CD4-positive, CD25-positive, alpha-beta regulatory T cell (primary cell): ENCODE measurements at regions not wholly inside any gene's neighbourhood (a gene's known extent, or its start where the extent isn't known, plus 50 kb on each side); places are given as distances from the start of the nearest gene placed in this dataset.

Experiments used
- ATAC-seq, 2 donors: fragments of 150-1000 bp; cut with Tn5 transposase; one replicate each; pipeline ENCODE4 v1.10.0; 2021; ENCODE audit warnings: low read depth in 2 of 2, moderate number of reproducible peaks in 2 of 2, moderate library complexity in 1 of 2
- DNase-seq, 3 donors: peaks; one replicate each; pipeline versions ENCODE4 v3.0.0 to v3.0.0-alpha.2; 2012 to 2022; ENCODE audit warnings: mixed read lengths in 1 of 3
- H3K27ac ChIP-seq: one replicate; pipeline ENCODE4 v1.7.0; 2013; ENCODE audit warnings: mild to moderate bottlenecking, low read length; ENCODE audit not compliant: insufficient read depth, poor library complexity, severe bottlenecking
- H3K27me3 ChIP-seq: one replicate; pipeline ENCODE4 v1.7.0; 2013; ENCODE audit warnings: low read length; ENCODE audit not compliant: control insufficient read depth, insufficient read depth
- H3K36me3 ChIP-seq: one replicate; pipeline ENCODE4 v1.7.0; 2013; ENCODE audit warnings: mild to moderate bottlenecking, low read length, moderate library complexity; ENCODE audit not compliant: control insufficient read depth, insufficient read depth
- H3K4me1 ChIP-seq: 2 replicates; pipeline ENCODE4 v1.7.0; 2013; ENCODE audit warnings: mild to moderate bottlenecking, low read length; ENCODE audit not compliant: insufficient read depth, control insufficient read depth, poor library complexity, severe bottlenecking
- H3K4me3 ChIP-seq: one replicate; pipeline ENCODE4 v1.7.0; 2013; ENCODE audit warnings: low read depth, mild to moderate bottlenecking, low read length, moderate library complexity
- H3K9me3 ChIP-seq, 2 experiments: 1 replicate in 1 of 2; 2 replicates in 1 of 2; pipeline ENCODE4 v1.7.0; 2013; ENCODE audit warnings: low read length in 2 of 2, mild to moderate bottlenecking in 1 of 2, moderate library complexity in 1 of 2; ENCODE audit not compliant: control insufficient read depth in 2 of 2
- H3K27ac Mint-ChIP-seq, 3 donors: one replicate each; pipeline ENCODE4 v1.8.0; 2020 to 2022; ENCODE audit warnings: mild to moderate bottlenecking in 3 of 3, mixed read lengths in 3 of 3, moderate library complexity in 2 of 3
- H3K27me3 Mint-ChIP-seq: one replicate; pipeline ENCODE4 v1.8.0; 2022; ENCODE audit warnings: mild to moderate bottlenecking, mixed read lengths
- H3K36me3 Mint-ChIP-seq: one replicate; pipeline ENCODE4 v1.8.0; 2020; ENCODE audit warnings: mixed read lengths
- H3K4me1 Mint-ChIP-seq, 4 donors: one replicate each; pipeline ENCODE4 v1.8.0; 2020 to 2022; ENCODE audit warnings: mixed read lengths in 4 of 4, mild to moderate bottlenecking in 1 of 4
- H3K4me3 Mint-ChIP-seq, 4 donors: one replicate each; pipeline ENCODE4 v1.8.0; 2020 to 2022; ENCODE audit warnings: mild to moderate bottlenecking in 4 of 4, mixed read lengths in 4 of 4, moderate library complexity in 3 of 4
- H3K9me3 Mint-ChIP-seq, 7 donors: one replicate each; pipeline ENCODE4 v1.8.0; 2020 to 2022; ENCODE audit warnings: mixed read lengths in 7 of 7, mild to moderate bottlenecking in 3 of 7, moderate library complexity in 2 of 7

DNA sequence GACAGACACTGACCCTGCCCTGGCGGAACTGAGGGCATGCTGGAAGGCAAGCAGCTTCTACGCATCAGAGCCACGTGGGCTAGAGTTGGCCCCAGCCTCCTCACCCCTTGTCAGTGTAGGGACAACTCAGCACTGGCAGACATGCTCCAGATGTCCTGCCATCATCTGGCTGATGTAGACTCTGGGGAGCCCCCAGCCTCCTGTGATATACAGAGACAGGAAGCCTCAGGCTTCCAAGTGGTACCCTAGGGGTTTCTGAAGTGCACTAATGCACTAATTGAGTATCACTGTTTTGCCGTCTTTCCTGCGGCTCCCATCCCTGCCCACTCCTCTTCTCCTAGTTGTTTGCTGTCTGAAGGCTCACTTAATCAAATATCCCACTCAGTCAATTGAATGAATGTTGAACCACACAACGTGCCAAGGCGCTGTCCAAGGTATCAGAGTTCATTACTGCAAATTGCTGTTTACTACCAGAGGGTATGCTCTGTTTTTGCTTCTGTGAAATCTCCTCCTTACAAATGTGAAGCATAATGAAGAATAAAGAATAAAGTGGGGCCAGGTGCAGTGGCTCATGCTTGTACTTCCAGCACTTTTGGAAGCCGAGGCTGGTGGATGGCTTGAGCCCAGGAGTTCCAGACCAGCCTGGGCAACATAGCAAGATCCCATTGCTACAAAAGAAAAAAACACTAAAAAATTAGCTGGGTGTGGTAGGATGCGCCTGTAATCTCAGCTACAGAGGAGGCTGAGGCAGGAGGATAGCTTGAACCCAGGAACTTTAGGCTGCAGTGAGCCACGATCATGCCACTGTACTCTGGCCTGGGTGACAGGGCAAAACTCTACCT lies 76.4 kb upstream of the ZBTB18 start:
- Mint-ChIP-seq H3K9me3 (peaks cover 0 to 2% (median 0%) of the 10 kb centered on the region in 7 donors), H3K4me3 (no peak overlapping the region), H3K4me1 (peaks cover 0 to 4% (median 0%) of the 10 kb centered on the region in 4 donors), H3K27ac (no peak overlapping the region), H3K27me3 (peaks cover 11% of the 10 kb centered on the region), H3K36me3 (no peaks in the 10 kb centered on the region)
- H3K27ac ChIP-seq: no peak overlapping the region
- no peak overlapping the region for H3K4me3 ChIP-seq
- H3K36me3 ChIP-seq: no peaks in the 10 kb centered on the region
- peaks cover 2% of the 10 kb centered on the region for H3K27me3 ChIP-seq
- H3K4me1 ChIP-seq: no peaks in the 10 kb centered on the region
- no peak for ATAC-seq
- H3K9me3 ChIP-seq: no peaks in the 10 kb centered on the region
- DNase-seq: no peak

GRCh38 chr1:243973169-243973568 lies 77.9 kb upstream of the ZBTB18 start:
- no peak for ATAC-seq
- Histone ChIP-seq H3K4me3 (no peak overlapping the region), H3K4me1 (no peaks in the 10 kb centered on the region), H3K27me3 (peaks cover 2% of the 10 kb centered on the region), H3K9me3 (no peaks in the 10 kb centered on the region), H3K36me3 (no peaks in the 10 kb centered on the region), H3K27ac (no peak overlapping the region)
- Mint-ChIP-seq H3K27me3 (peaks cover 17% of the 10 kb centered on the region), H3K9me3 (no peaks in the 10 kb centered on the region), H3K36me3 (no peaks in the 10 kb centered on the region), H3K27ac (no peak overlapping the region), H3K4me3 (no peak overlapping the region), H3K4me1 (peaks cover 0 to 4% (median 0%) of the 10 kb centered on the region in 4 donors)
- DNase-seq: no peak

DNA sequence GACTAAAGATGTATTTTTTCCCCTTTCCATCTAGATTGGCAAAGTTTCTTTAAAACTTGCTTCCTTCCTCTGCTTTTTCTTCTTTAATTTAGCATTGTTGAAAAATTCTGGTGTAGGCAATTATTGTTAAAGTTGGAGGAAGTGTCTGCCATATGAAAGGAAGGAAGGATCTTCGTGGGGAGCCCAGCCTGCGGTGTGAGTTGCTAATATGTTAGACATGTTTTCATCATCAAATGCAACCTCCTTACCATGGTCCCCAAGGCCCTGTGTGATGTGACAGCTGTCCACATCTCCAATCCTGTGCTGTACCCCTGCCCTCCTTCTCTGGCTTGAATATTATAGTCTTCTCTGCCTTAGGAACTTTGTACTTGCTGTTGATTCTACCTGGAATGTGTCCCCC lies 81.0 kb upstream of the ZBTB18 start:
- Histone ChIP-seq H3K9me3 (no peaks in the 10 kb centered on the region), H3K4me1 (no peaks in the 10 kb centered on the region), H3K4me3 (no peak overlapping the region), H3K36me3 (no peaks in the 10 kb centered on the region), H3K27me3 (peaks cover 9% of the 10 kb centered on the region), H3K27ac (no peak overlapping the region)
- H3K9me3 Mint-ChIP-seq: no peaks in the 10 kb centered on the region
- DNase-seq: no peak
- H3K4me3 Mint-ChIP-seq: no peak overlapping the region
- H3K27me3 Mint-ChIP-seq: peaks cover 24% of the 10 kb centered on the region
- H3K27ac Mint-ChIP-seq: no peak overlapping the region
- no peaks in the 10 kb centered on the region for H3K36me3 Mint-ChIP-seq
- H3K4me1 Mint-ChIP-seq: no peaks in the 10 kb centered on the region
- ATAC-seq: no peak

DNA sequence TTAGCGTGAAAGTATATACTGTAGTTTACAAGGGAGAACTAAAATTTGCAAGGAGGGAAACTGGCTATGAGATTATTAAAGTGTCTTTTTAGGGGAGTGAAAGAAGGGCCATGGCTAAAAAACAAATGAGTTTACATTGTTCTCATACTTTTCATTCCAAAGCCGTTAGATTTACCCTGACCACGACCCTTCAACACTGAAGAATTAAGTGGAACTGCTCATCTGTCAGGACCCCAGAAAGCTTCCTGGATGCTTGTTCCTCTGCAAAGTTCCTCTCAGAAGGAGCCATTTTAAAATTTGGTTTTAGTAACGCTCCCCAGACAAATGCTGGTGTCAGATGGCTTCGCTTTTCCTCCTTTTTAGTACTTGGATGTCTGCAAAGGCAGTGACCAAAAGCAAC lies 82.7 kb upstream of the ZBTB18 start:
- Mint-ChIP-seq H3K27me3 (peaks cover 24% of the 10 kb centered on the region), H3K4me3 (no peak overlapping the region), H3K4me1 (no peaks in the 10 kb centered on the region), H3K27ac (no peak overlapping the region), H3K36me3 (no peaks in the 10 kb centered on the region), H3K9me3 (no peaks in the 10 kb centered on the region)
- ATAC-seq: no peak
- no peaks in the 10 kb centered on the region for H3K4me1 ChIP-seq
- no peak overlapping the region for H3K27ac ChIP-seq
- no peaks in the 10 kb centered on the region for H3K9me3 ChIP-seq
- H3K36me3 ChIP-seq: no peaks in the 10 kb centered on the region
- peaks cover 9% of the 10 kb centered on the region for H3K27me3 ChIP-seq
- H3K4me3 ChIP-seq: no peak overlapping the region
- DNase-seq: no peak

DNA sequence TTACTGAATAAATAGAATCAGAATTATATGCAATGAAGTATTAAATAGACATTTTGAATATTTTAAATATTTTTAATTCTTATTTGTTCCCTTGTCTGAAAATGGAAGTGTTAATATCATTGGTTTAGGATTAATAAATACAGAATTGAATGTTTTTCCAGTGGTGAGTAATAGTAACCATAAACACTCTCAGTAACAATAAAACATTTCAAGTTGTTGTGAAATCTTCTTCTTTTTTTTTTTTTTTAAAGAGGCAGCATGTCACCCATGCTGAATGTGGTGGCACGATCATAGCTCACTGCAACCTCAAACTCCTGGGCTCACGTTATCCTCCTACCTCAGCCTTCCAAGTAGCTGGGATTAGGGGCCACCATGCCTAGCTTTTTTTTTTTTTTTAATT lies 86.2 kb upstream of the ZBTB18 start:
- Histone ChIP-seq H3K9me3 (no peaks in the 10 kb centered on the region), H3K27me3 (peaks cover 6% of the 10 kb centered on the region), H3K27ac (no peak overlapping the region), H3K4me3 (no peak overlapping the region), H3K4me1 (no peaks in the 10 kb centered on the region), H3K36me3 (no peaks in the 10 kb centered on the region)
- Mint-ChIP-seq H3K4me1 (no peaks in the 10 kb centered on the region), H3K27me3 (peaks cover 20% of the 10 kb centered on the region), H3K9me3 (peaks cover 0 to 2% (median 0%) of the 10 kb centered on the region in 7 donors), H3K36me3 (no peaks in the 10 kb centered on the region), H3K4me3 (no peak overlapping the region), H3K27ac (no peak overlapping the region)
- DNase-seq: no peak
- ATAC-seq: no peak

- no peak for DNase-seq
- no peaks in the 10 kb centered on the region for H3K4me1 Mint-ChIP-seq
- ATAC-seq: no peak
- no peak overlapping the region for H3K4me3 Mint-ChIP-seq
- Histone ChIP-seq H3K4me3 (no peak overlapping the region), H3K27me3 (peaks cover 8% of the 10 kb centered on the region), H3K27ac (no peak overlapping the region), H3K9me3 (no peaks in the 10 kb centered on the region), H3K36me3 (no peaks in the 10 kb centered on the region), H3K4me1 (no peaks in the 10 kb centered on the region)
- peaks cover 18% of the 10 kb centered on the region for H3K27me3 Mint-ChIP-seq
- H3K36me3 Mint-ChIP-seq: no peaks in the 10 kb centered on the region
- peaks cover 0 to 2% (median 0%) of the 10 kb centered on the region in 7 donors for H3K9me3 Mint-ChIP-seq
- H3K27ac Mint-ChIP-seq: no peak overlapping the region
Observed at GRCh38 chr1:243963571-243963970, 87.5 kb upstream of the ZBTB18 start.

GRCh38 chr1:243962541-243962940 lies 88.5 kb upstream of the ZBTB18 start:
- no peaks in the 10 kb centered on the region for H3K4me1 ChIP-seq
- DNase-seq (no peak), ATAC-seq (no peak)
- Mint-ChIP-seq H3K4me3 (no peak overlapping the region), H3K27ac (no peak overlapping the region), H3K27me3 (peaks cover 21% of the 10 kb centered on the region), H3K4me1 (no peaks in the 10 kb centered on the region), H3K9me3 (peaks cover 0 to 2% (median 0%) of the 10 kb centered on the region in 7 donors), H3K36me3 (no peaks in the 10 kb centered on the region)
- no peak overlapping the region for H3K4me3 ChIP-seq
- H3K27ac ChIP-seq: no peak overlapping the region
- no peaks in the 10 kb centered on the region for H3K9me3 ChIP-seq
- no peaks in the 10 kb centered on the region for H3K36me3 ChIP-seq
- peaks cover 5% of the 10 kb centered on the region for H3K27me3 ChIP-seq

- Mint-ChIP-seq H3K4me3 (no peak overlapping the region), H3K27me3 (peaks cover 26% of the 10 kb centered on the region), H3K27ac (no peak overlapping the region), H3K4me1 (no peaks in the 10 kb centered on the region), H3K9me3 (peaks cover 0 to 2% (median 0%) of the 10 kb centered on the region in 7 donors), H3K36me3 (no peaks in the 10 kb centered on the region)
- no peaks in the 10 kb centered on the region for H3K4me1 ChIP-seq
- DNase-seq: no peak
- no peak overlapping the region for H3K4me3 ChIP-seq
- no peak overlapping the region for H3K27ac ChIP-seq
- H3K36me3 ChIP-seq: no peaks in the 10 kb centered on the region
- H3K27me3 ChIP-seq: peaks cover 2% of the 10 kb centered on the region
- no peaks in the 10 kb centered on the region for H3K9me3 ChIP-seq
- no peak for ATAC-seq
Observed at GRCh38 chr1:243959998-243960397, 91.1 kb upstream of the ZBTB18 start.
